ENCODE measurements at regions not wholly inside any gene's neighbourhood (a gene's known extent, or its start where the extent isn't known, plus 50 kb on each side); places are given as distances from the start of the nearest gene placed in this dataset.

GRCh38 chr16:62170642-62171041 is 134.4 kb upstream of the CDH8 start:
- no peaks in the 10 kb centered on the region for H3K27me3 ChIP-seq (ENCODE audit: control insufficient read depth in 1 of 2, insufficient read depth in 2 of 2, low read length in 2 of 2)
- peaks cover 5 to 9% of the 10 kb centered on the region in 2 donors for H3K9me3 ChIP-seq (ENCODE audit: control insufficient read depth in 1 of 2, low read length in 2 of 2)
- no peaks in the 10 kb centered on the region for H3K36me3 ChIP-seq (ENCODE audit: control insufficient read depth in 1 of 2, insufficient read depth in 2 of 2, low read length in 2 of 2)
- no peak overlapping the region for H3K4me3 ChIP-seq (ENCODE audit: low read depth in 1 of 2, low read length in 2 of 2)
- H3K4me1 ChIP-seq (ENCODE audit: control insufficient read depth in 1 of 2, insufficient read depth in 2 of 2, low read length in 2 of 2), result no peaks in the 10 kb centered on the region
- H3K9ac ChIP-seq (ENCODE audit: low read depth in 1 of 2, low read length in 2 of 2), result no peak overlapping the region
- no peak overlapping the region for H3K27ac ChIP-seq (ENCODE audit: low read depth, low read length)

- Histone ChIP-seq H3K27me3 (ENCODE audit: control insufficient read depth in 1 of 2, insufficient read depth in 2 of 2, low read length in 2 of 2) (no peaks in the 10 kb centered on the region), H3K9me3 (ENCODE audit: control insufficient read depth in 1 of 2, low read length in 2 of 2) (peaks cover 5 to 6% of the 10 kb centered on the region in 2 donors), H3K9ac (ENCODE audit: low read depth in 1 of 2, low read length in 2 of 2) (no peak overlapping the region), H3K36me3 (ENCODE audit: control insufficient read depth in 1 of 2, insufficient read depth in 2 of 2, low read length in 2 of 2) (no peaks in the 10 kb centered on the region), H3K4me3 (ENCODE audit: low read depth in 1 of 2, low read length in 2 of 2) (no peak overlapping the region), H3K4me1 (ENCODE audit: control insufficient read depth in 1 of 2, insufficient read depth in 2 of 2, low read length in 2 of 2) (no peaks in the 10 kb centered on the region), H3K27ac (ENCODE audit: low read depth, low read length) (no peak overlapping the region)
These were observed 131.3 kb upstream of the CDH8 start for GRCh38 chr16:62167551-62167950.

- Histone ChIP-seq H3K4me3 (ENCODE audit: low read depth in 1 of 2, low read length in 2 of 2) (no peak overlapping the region), H3K4me1 (ENCODE audit: control insufficient read depth in 1 of 2, insufficient read depth in 2 of 2, low read length in 2 of 2) (no peaks in the 10 kb centered on the region), H3K27me3 (ENCODE audit: control insufficient read depth in 1 of 2, insufficient read depth in 2 of 2, low read length in 2 of 2) (no peaks in the 10 kb centered on the region), H3K36me3 (ENCODE audit: control insufficient read depth in 1 of 2, insufficient read depth in 2 of 2, low read length in 2 of 2) (no peaks in the 10 kb centered on the region), H3K9ac (ENCODE audit: low read depth in 1 of 2, low read length in 2 of 2) (no peak overlapping the region), H3K27ac (ENCODE audit: low read depth, low read length) (no peak overlapping the region), H3K9me3 (ENCODE audit: control insufficient read depth in 1 of 2, low read length in 2 of 2) (peaks cover 0 to 3% of the 10 kb centered on the region in 2 donors)
These were observed 121.3 kb upstream of the CDH8 start for GRCh38 chr16:62157544-62157943.

- Histone ChIP-seq H3K4me3 (ENCODE audit: low read depth in 1 of 2, low read length in 2 of 2) (no peak overlapping the region), H3K9ac (ENCODE audit: low read depth in 1 of 2, low read length in 2 of 2) (no peak overlapping the region), H3K4me1 (ENCODE audit: control insufficient read depth in 1 of 2, insufficient read depth in 2 of 2, low read length in 2 of 2) (no peaks in the 10 kb centered on the region), H3K27ac (ENCODE audit: low read depth, low read length) (no peak overlapping the region), H3K36me3 (ENCODE audit: control insufficient read depth in 1 of 2, insufficient read depth in 2 of 2, low read length in 2 of 2) (no peaks in the 10 kb centered on the region), H3K9me3 (ENCODE audit: control insufficient read depth in 1 of 2, low read length in 2 of 2) (peaks cover 0 to 3% of the 10 kb centered on the region in 2 donors), H3K27me3 (ENCODE audit: control insufficient read depth in 1 of 2, insufficient read depth in 2 of 2, low read length in 2 of 2) (no peaks in the 10 kb centered on the region)
These were observed 120.7 kb upstream of the CDH8 start for GRCh38 chr16:62156971-62157370.

- H3K9ac ChIP-seq (ENCODE audit: low read depth in 1 of 2, low read length in 2 of 2), result no peak overlapping the region
- no peaks in the 10 kb centered on the region for H3K27me3 ChIP-seq (ENCODE audit: control insufficient read depth in 1 of 2, insufficient read depth in 2 of 2, low read length in 2 of 2)
- peaks cover 2 to 3% of the 10 kb centered on the region in 2 donors for H3K9me3 ChIP-seq (ENCODE audit: control insufficient read depth in 1 of 2, low read length in 2 of 2)
- no peaks in the 10 kb centered on the region for H3K36me3 ChIP-seq (ENCODE audit: control insufficient read depth in 1 of 2, insufficient read depth in 2 of 2, low read length in 2 of 2)
- H3K4me3 ChIP-seq (ENCODE audit: low read depth in 1 of 2, low read length in 2 of 2), result no peak overlapping the region
- no peaks in the 10 kb centered on the region for H3K4me1 ChIP-seq (ENCODE audit: control insufficient read depth in 1 of 2, insufficient read depth in 2 of 2, low read length in 2 of 2)
- no peak overlapping the region for H3K27ac ChIP-seq (ENCODE audit: low read depth, low read length)
These were observed 113.4 kb upstream of the CDH8 start for GRCh38 chr16:62149631-62150030.

GRCh38 chr16:62137996-62138395 is 101.8 kb upstream of the CDH8 start:
- no peaks in the 10 kb centered on the region for H3K36me3 ChIP-seq (ENCODE audit: control insufficient read depth in 1 of 2, insufficient read depth in 2 of 2, low read length in 2 of 2)
- H3K4me1 ChIP-seq (ENCODE audit: control insufficient read depth in 1 of 2, insufficient read depth in 2 of 2, low read length in 2 of 2), result no peaks in the 10 kb centered on the region
- H3K27me3 ChIP-seq (ENCODE audit: control insufficient read depth in 1 of 2, insufficient read depth in 2 of 2, low read length in 2 of 2), result no peaks in the 10 kb centered on the region
- H3K4me3 ChIP-seq (ENCODE audit: low read depth in 1 of 2, low read length in 2 of 2), result no peak overlapping the region
- H3K9me3 ChIP-seq (ENCODE audit: control insufficient read depth in 1 of 2, low read length in 2 of 2), result peaks cover 5 to 9% of the 10 kb centered on the region in 2 donors
- H3K27ac ChIP-seq (ENCODE audit: low read depth, low read length), result no peak overlapping the region
- H3K9ac ChIP-seq (ENCODE audit: low read depth in 1 of 2, low read length in 2 of 2), result no peak overlapping the region

GRCh38 chr16:62135911-62136310 is 99.7 kb upstream of the CDH8 start:
- no peaks in the 10 kb centered on the region for H3K27me3 ChIP-seq (ENCODE audit: control insufficient read depth in 1 of 2, insufficient read depth in 2 of 2, low read length in 2 of 2)
- peaks cover 5 to 9% of the 10 kb centered on the region in 2 donors for H3K9me3 ChIP-seq (ENCODE audit: control insufficient read depth in 1 of 2, low read length in 2 of 2)
- no peak overlapping the region for H3K27ac ChIP-seq (ENCODE audit: low read depth, low read length)
- no peak overlapping the region for H3K9ac ChIP-seq (ENCODE audit: low read depth in 1 of 2, low read length in 2 of 2)
- no peaks in the 10 kb centered on the region for H3K4me1 ChIP-seq (ENCODE audit: control insufficient read depth in 1 of 2, insufficient read depth in 2 of 2, low read length in 2 of 2)
- H3K4me3 ChIP-seq (ENCODE audit: low read depth in 1 of 2, low read length in 2 of 2), result no peak overlapping the region
- no peaks in the 10 kb centered on the region for H3K36me3 ChIP-seq (ENCODE audit: control insufficient read depth in 1 of 2, insufficient read depth in 2 of 2, low read length in 2 of 2)

GRCh38 chr16:62135446-62135845 is 99.2 kb upstream of the CDH8 start:
- Histone ChIP-seq H3K9ac (ENCODE audit: low read depth in 1 of 2, low read length in 2 of 2) (no peak overlapping the region), H3K27me3 (ENCODE audit: control insufficient read depth in 1 of 2, insufficient read depth in 2 of 2, low read length in 2 of 2) (no peaks in the 10 kb centered on the region), H3K4me1 (ENCODE audit: control insufficient read depth in 1 of 2, insufficient read depth in 2 of 2, low read length in 2 of 2) (no peaks in the 10 kb centered on the region), H3K36me3 (ENCODE audit: control insufficient read depth in 1 of 2, insufficient read depth in 2 of 2, low read length in 2 of 2) (no peaks in the 10 kb centered on the region), H3K4me3 (ENCODE audit: low read depth in 1 of 2, low read length in 2 of 2) (no peak overlapping the region), H3K27ac (ENCODE audit: low read depth, low read length) (no peak overlapping the region), H3K9me3 (ENCODE audit: control insufficient read depth in 1 of 2, low read length in 2 of 2) (peaks cover 5 to 9% of the 10 kb centered on the region in 2 donors)

GRCh38 chr16:62130101-62130500 is 93.9 kb upstream of the CDH8 start:
- Histone ChIP-seq H3K9me3 (ENCODE audit: control insufficient read depth in 1 of 2, low read length in 2 of 2) (peaks cover 5 to 9% of the 10 kb centered on the region in 2 donors), H3K27me3 (ENCODE audit: control insufficient read depth in 1 of 2, insufficient read depth in 2 of 2, low read length in 2 of 2) (no peaks in the 10 kb centered on the region), H3K9ac (ENCODE audit: low read depth in 1 of 2, low read length in 2 of 2) (no peak overlapping the region), H3K27ac (ENCODE audit: low read depth, low read length) (no peak overlapping the region), H3K4me3 (ENCODE audit: low read depth in 1 of 2, low read length in 2 of 2) (no peak overlapping the region), H3K4me1 (ENCODE audit: control insufficient read depth in 1 of 2, insufficient read depth in 2 of 2, low read length in 2 of 2) (no peaks in the 10 kb centered on the region), H3K36me3 (ENCODE audit: control insufficient read depth in 1 of 2, insufficient read depth in 2 of 2, low read length in 2 of 2) (no peaks in the 10 kb centered on the region)

GRCh38 chr16:62105244-62105643 is 69.0 kb upstream of the CDH8 start:
- Histone ChIP-seq H3K27ac (ENCODE audit: low read depth, low read length) (no peak overlapping the region), H3K9me3 (ENCODE audit: control insufficient read depth in 1 of 2, low read length in 2 of 2) (no peaks in the 10 kb centered on the region), H3K4me3 (ENCODE audit: low read depth in 1 of 2, low read length in 2 of 2) (no peak overlapping the region), H3K4me1 (ENCODE audit: control insufficient read depth in 1 of 2, insufficient read depth in 2 of 2, low read length in 2 of 2) (no peaks in the 10 kb centered on the region), H3K9ac (ENCODE audit: low read depth in 1 of 2, low read length in 2 of 2) (no peak overlapping the region), H3K27me3 (ENCODE audit: control insufficient read depth in 1 of 2, insufficient read depth in 2 of 2, low read length in 2 of 2) (no peaks in the 10 kb centered on the region), H3K36me3 (ENCODE audit: control insufficient read depth in 1 of 2, insufficient read depth in 2 of 2, low read length in 2 of 2) (no peaks in the 10 kb centered on the region)

GRCh38 chr16:62102588-62102987 is 66.3 kb upstream of the CDH8 start:
- H3K9me3 ChIP-seq (ENCODE audit: control insufficient read depth in 1 of 2, low read length in 2 of 2), result no peaks in the 10 kb centered on the region
- H3K4me1 ChIP-seq (ENCODE audit: control insufficient read depth in 1 of 2, insufficient read depth in 2 of 2, low read length in 2 of 2), result no peaks in the 10 kb centered on the region
- H3K9ac ChIP-seq (ENCODE audit: low read depth in 1 of 2, low read length in 2 of 2), result no peak overlapping the region

More at GRCh38 chr16:62102588-62102987, 66.3 kb upstream of the CDH8 start:
- no peaks in the 10 kb centered on the region for H3K36me3 ChIP-seq (ENCODE audit: control insufficient read depth in 1 of 2, insufficient read depth in 2 of 2, low read length in 2 of 2)
- no peak overlapping the region for H3K4me3 ChIP-seq (ENCODE audit: low read depth in 1 of 2, low read length in 2 of 2)
- H3K27ac ChIP-seq (ENCODE audit: low read depth, low read length), result no peak overlapping the region
- H3K27me3 ChIP-seq (ENCODE audit: control insufficient read depth in 1 of 2, insufficient read depth in 2 of 2, low read length in 2 of 2), result no peaks in the 10 kb centered on the region
